NCI-H69 (cell line): ENCODE measurements at regions not wholly inside any gene's neighbourhood (a gene's known extent, or its start where the extent isn't known, plus 50 kb on each side); places are given as distances from the start of the nearest gene placed in this dataset.
A peak's percentile ranks its signal among the peaks of the same experiment; 100 is the strongest.

Experiments
- DNase-seq: peaks from one replicate; lab custom pipeline; 2025; lab: John Stamatoyannopoulos, UW

- peak; percentile 95 for DNase-seq
These were observed 49.8 kb upstream of the BAHCC1 start for GRCh38 chr17:81345228-81346089.
